ENCODE measurements at regions not wholly inside any gene's neighbourhood (a gene's known extent, or its start where the extent isn't known, plus 50 kb on each side); places are given as distances from the start of the nearest gene placed in this dataset.

- no peak for TF ChIP-seq EP300 (IDR thresholded peaks at IDR 0.05; ENCODE audit: borderline replicate concordance in 1 of 2, low read depth in 2 of 2, low read length in 2 of 2)
Observed at GRCh38 chr20:39309458-39309857, 347.3 kb downstream of the DHX35 start (continued).
